ENCODE measurements at regions not wholly inside any gene's neighbourhood (a gene's known extent, or its start where the extent isn't known, plus 50 kb on each side); places are given as distances from the start of the nearest gene placed in this dataset.

- H3K4me1 Mint-ChIP-seq (ENCODE audit: low read depth), result peaks cover 5% of the 10 kb centered on the region
- no peaks in the 10 kb centered on the region for H3K9me3 Mint-ChIP-seq
- DNase-seq, result no peak
- H3K4me3 Mint-ChIP-seq, result no peak overlapping the region
- no peaks in the 10 kb centered on the region for H3K36me3 Mint-ChIP-seq (ENCODE audit: low read depth)
- peaks cover 10% of the 10 kb centered on the region for H3K27me3 Mint-ChIP-seq
- H3K27ac Mint-ChIP-seq, result no peak overlapping the region
Measured at GRCh38 chr3:71901645-71902044, 116.7 kb upstream of the PROK2 start.

GRCh38 chr3:71900057-71900456, 115.1 kb upstream of the PROK2 start:
- Mint-ChIP-seq H3K27me3 (peaks cover 10% of the 10 kb centered on the region), H3K4me1 (ENCODE audit: low read depth) (no peaks in the 10 kb centered on the region), H3K27ac (no peak overlapping the region), H3K36me3 (ENCODE audit: low read depth) (no peaks in the 10 kb centered on the region), H3K9me3 (no peaks in the 10 kb centered on the region), H3K4me3 (no peak overlapping the region)
- no peak for DNase-seq

GRCh38 chr3:71896751-71897150, 111.8 kb upstream of the PROK2 start:
- Mint-ChIP-seq H3K9me3 (no peaks in the 10 kb centered on the region), H3K27me3 (peaks cover 10% of the 10 kb centered on the region), H3K4me1 (ENCODE audit: low read depth) (no peaks in the 10 kb centered on the region), H3K36me3 (ENCODE audit: low read depth) (no peaks in the 10 kb centered on the region), H3K27ac (no peak overlapping the region), H3K4me3 (no peak overlapping the region)
- DNase-seq, result no peak

GRCh38 chr3:71893702-71894479, 108.9 kb upstream of the PROK2 start:
- no peak overlapping the region for H3K4me3 Mint-ChIP-seq
- H3K4me1 Mint-ChIP-seq (ENCODE audit: low read depth), result no peaks in the 10 kb centered on the region
- no peaks in the 10 kb centered on the region for H3K9me3 Mint-ChIP-seq
- no peaks in the 10 kb centered on the region for H3K36me3 Mint-ChIP-seq (ENCODE audit: low read depth)
- H3K27me3 Mint-ChIP-seq, result peaks cover 10% of the 10 kb centered on the region
- DNase-seq, result no peak
- H3K27ac Mint-ChIP-seq, result no peak overlapping the region

DNA sequence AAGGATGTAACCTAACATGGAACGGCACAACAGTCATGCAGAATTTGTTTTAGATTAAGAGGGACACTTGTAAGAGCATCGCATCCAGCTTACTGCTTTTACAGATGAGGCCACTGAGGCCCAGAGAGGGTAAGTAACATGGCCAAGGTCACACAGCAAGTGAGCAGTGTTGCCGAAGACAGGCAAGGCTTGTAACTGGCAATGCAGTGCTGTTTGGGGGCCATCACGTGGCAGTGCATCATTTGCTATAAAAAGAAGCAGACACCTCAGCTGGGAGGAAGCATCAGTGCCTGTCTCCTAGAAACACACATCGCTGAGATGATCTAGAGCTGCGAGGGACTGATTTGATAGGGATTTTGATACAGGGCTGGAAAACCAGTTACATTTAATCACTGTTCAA, 108.2 kb upstream of the PROK2 start:
- H3K27me3 Mint-ChIP-seq, result peaks cover 13% of the 10 kb centered on the region
- DNase-seq, result no peak
- no peak overlapping the region for H3K4me3 Mint-ChIP-seq
- H3K9me3 Mint-ChIP-seq, result no peaks in the 10 kb centered on the region
- H3K4me1 Mint-ChIP-seq (ENCODE audit: low read depth), result no peaks in the 10 kb centered on the region
- no peak overlapping the region for H3K27ac Mint-ChIP-seq
- no peaks in the 10 kb centered on the region for H3K36me3 Mint-ChIP-seq (ENCODE audit: low read depth)

- no peaks in the 10 kb centered on the region for H3K4me1 Mint-ChIP-seq (ENCODE audit: low read depth)
- no peak for DNase-seq
- no peaks in the 10 kb centered on the region for H3K36me3 Mint-ChIP-seq (ENCODE audit: low read depth)
- H3K4me3 Mint-ChIP-seq, result no peak overlapping the region
- no peak overlapping the region for H3K27ac Mint-ChIP-seq
- peaks cover 9% of the 10 kb centered on the region for H3K27me3 Mint-ChIP-seq
- no peaks in the 10 kb centered on the region for H3K9me3 Mint-ChIP-seq
Measured at GRCh38 chr3:71891483-71891882, 106.5 kb upstream of the PROK2 start.

- no peaks in the 10 kb centered on the region for H3K36me3 Mint-ChIP-seq (ENCODE audit: low read depth)
- H3K4me1 Mint-ChIP-seq (ENCODE audit: low read depth), result no peaks in the 10 kb centered on the region
- no peak overlapping the region for H3K27ac Mint-ChIP-seq
- H3K9me3 Mint-ChIP-seq, result no peaks in the 10 kb centered on the region
- no peak for DNase-seq
- H3K27me3 Mint-ChIP-seq, result peaks cover 13% of the 10 kb centered on the region
- no peak overlapping the region for H3K4me3 Mint-ChIP-seq
Measured at GRCh38 chr3:71890356-71890931, 105.5 kb upstream of the PROK2 start.

GRCh38 chr3:71887256-71887655, 102.3 kb upstream of the PROK2 start:
- Mint-ChIP-seq H3K4me1 (ENCODE audit: low read depth) (no peaks in the 10 kb centered on the region), H3K9me3 (no peaks in the 10 kb centered on the region)

GRCh38 chr3:71885006-71885405, 100.1 kb upstream of the PROK2 start:
- Mint-ChIP-seq H3K36me3 (ENCODE audit: low read depth) (no peaks in the 10 kb centered on the region), H3K9me3 (no peaks in the 10 kb centered on the region), H3K27me3 (peaks cover 28% of the 10 kb centered on the region)

More at GRCh38 chr3:71887256-71887655, 102.3 kb upstream of the PROK2 start:
- Mint-ChIP-seq H3K4me3 (no peak overlapping the region), H3K36me3 (ENCODE audit: low read depth) (no peaks in the 10 kb centered on the region), H3K27ac (no peak overlapping the region), H3K27me3 (peaks cover 22% of the 10 kb centered on the region)
- DNase-seq, result no peak

DNA sequence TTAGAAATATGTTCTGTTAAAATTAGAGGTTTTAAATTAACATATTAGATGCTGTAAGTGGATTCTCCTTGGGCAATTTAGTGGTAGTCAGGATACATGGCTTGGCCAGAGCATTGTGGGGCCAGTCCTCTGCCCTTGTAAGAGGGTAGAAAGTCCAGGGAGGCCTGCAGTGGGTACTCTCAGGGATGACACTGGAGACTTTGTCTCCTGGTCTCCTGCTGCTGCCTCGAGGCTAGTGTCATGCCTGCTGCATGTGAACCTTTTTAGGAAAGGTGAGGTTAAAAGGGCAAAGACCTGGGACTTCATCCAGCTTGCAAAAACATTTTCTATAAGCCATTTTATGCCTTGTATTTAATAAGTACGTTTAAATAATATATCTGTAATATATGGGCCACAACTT, 96.8 kb upstream of the PROK2 start:
- no peak for DNase-seq
- H3K4me1 Mint-ChIP-seq (ENCODE audit: low read depth), result no peaks in the 10 kb centered on the region
- H3K9me3 Mint-ChIP-seq, result no peaks in the 10 kb centered on the region
- peaks cover 24% of the 10 kb centered on the region for H3K27me3 Mint-ChIP-seq
- no peaks in the 10 kb centered on the region for H3K36me3 Mint-ChIP-seq (ENCODE audit: low read depth)
- H3K27ac Mint-ChIP-seq, result no peak overlapping the region
- H3K4me3 Mint-ChIP-seq, result no peak overlapping the region

More at GRCh38 chr3:71885006-71885405, 100.1 kb upstream of the PROK2 start:
- no peak for DNase-seq
- no peak overlapping the region for H3K4me3 Mint-ChIP-seq
- H3K27ac Mint-ChIP-seq, result no peak overlapping the region
- H3K4me1 Mint-ChIP-seq (ENCODE audit: low read depth), result no peaks in the 10 kb centered on the region

- no peak for DNase-seq
- H3K9me3 Mint-ChIP-seq, result no peaks in the 10 kb centered on the region
- no peaks in the 10 kb centered on the region for H3K36me3 Mint-ChIP-seq (ENCODE audit: low read depth)
- H3K4me3 Mint-ChIP-seq, result no peak overlapping the region
- H3K4me1 Mint-ChIP-seq (ENCODE audit: low read depth), result no peaks in the 10 kb centered on the region
- H3K27me3 Mint-ChIP-seq, result peaks cover 24% of the 10 kb centered on the region
- H3K27ac Mint-ChIP-seq, result no peak overlapping the region
Measured at GRCh38 chr3:71881041-71881440, 96.1 kb upstream of the PROK2 start.

DNA sequence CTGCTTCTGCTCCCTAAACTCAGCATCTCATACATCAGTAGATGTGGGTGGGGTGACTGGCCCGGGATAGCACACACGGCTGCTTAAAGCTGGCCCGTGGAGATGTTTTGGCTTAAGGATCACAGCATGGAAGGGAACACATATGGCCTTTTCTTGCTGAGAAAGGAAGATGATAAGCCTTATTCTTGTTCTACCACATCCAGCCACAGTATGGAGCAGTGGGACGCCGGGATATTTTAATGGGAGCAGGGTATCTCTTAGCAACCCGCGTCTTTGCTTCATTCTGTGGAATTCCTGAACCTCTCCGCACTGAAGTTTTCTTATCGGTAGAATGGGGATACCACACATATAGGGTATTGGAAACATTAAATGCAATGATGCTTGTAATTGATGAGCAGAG, 94.1 kb upstream of the PROK2 start:
- no peaks in the 10 kb centered on the region for H3K9me3 Mint-ChIP-seq
- H3K27me3 Mint-ChIP-seq, result peaks cover 16% of the 10 kb centered on the region
- peaks cover 19% of the 10 kb centered on the region for H3K4me1 Mint-ChIP-seq (ENCODE audit: low read depth)
- no peak overlapping the region for H3K4me3 Mint-ChIP-seq
- H3K27ac Mint-ChIP-seq, result no peak overlapping the region
- no peak for DNase-seq
- no peaks in the 10 kb centered on the region for H3K36me3 Mint-ChIP-seq (ENCODE audit: low read depth)

GRCh38 chr3:71876135-71877105, 91.5 kb upstream of the PROK2 start:
- Mint-ChIP-seq H3K36me3 (ENCODE audit: low read depth) (no peaks in the 10 kb centered on the region), H3K27me3 (peaks cover 11% of the 10 kb centered on the region), H3K9me3 (no peaks in the 10 kb centered on the region), H3K4me1 (ENCODE audit: low read depth) (peaks cover 39% of the 10 kb centered on the region), H3K4me3 (no peak overlapping the region), H3K27ac (no peak overlapping the region)
- no peak for DNase-seq

DNA sequence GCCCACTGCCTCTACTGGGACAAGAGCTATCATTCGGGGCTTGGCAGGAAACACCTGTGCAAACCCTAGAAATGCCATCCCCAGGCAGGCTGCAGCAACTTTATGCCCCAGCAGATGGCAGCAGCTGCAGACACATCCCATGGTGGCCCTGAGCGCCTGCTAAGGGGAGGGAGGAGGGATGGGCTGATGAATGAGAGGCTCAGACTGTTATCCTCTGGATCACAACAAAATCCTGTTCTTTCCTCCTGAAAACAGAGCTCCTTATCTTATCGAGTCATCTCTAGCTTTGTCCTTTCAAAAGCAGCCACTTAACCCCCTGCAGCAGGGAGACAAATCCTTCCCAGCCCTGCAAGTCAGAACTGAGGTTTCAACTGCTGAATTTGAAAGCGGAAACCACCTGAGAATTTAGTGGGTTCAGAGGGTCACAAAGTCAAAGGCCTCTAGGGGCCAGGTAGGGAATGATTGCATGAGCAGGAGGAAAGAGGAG, 90.6 kb upstream of the PROK2 start:
- peak; percentile 88 for DNase-seq
- peaks cover 39% of the 10 kb centered on the region for H3K4me1 Mint-ChIP-seq (ENCODE audit: low read depth)
- no peak overlapping the region for H3K4me3 Mint-ChIP-seq
- H3K27me3 Mint-ChIP-seq, result peaks cover 8% of the 10 kb centered on the region
- no peaks in the 10 kb centered on the region for H3K9me3 Mint-ChIP-seq
- peak overlapping the region; percentile 80 for H3K27ac Mint-ChIP-seq
- H3K36me3 Mint-ChIP-seq (ENCODE audit: low read depth), result no peaks in the 10 kb centered on the region
